Fibroblast of lung (primary cell): ENCODE measurements at regions not wholly inside any gene's neighbourhood (a gene's known extent, or its start where the extent isn't known, plus 50 kb on each side); places are given as distances from the start of the nearest gene placed in this dataset.

Experiments
- DNase-seq, 2 donors: peaks; one replicate each; pipeline versions ENCODE4 v3.0.0 to v3.0.0-alpha.2; 2010; ENCODE audit warnings: low read depth in 2 of 2
- H2AFZ ChIP-seq: 2 replicates; pipeline ENCODE4 v1.5.1; 2012; ENCODE audit warnings: low read length, control low read depth, inconsistent platforms
- H3K27ac ChIP-seq: 2 replicates; pipeline ENCODE4 v1.5.1; 2011; ENCODE audit warnings: low read length, control low read depth; ENCODE audit not compliant: insufficient read depth
- H3K27me3 ChIP-seq: 2 replicates; pipeline ENCODE4 v1.5.1; 2011; ENCODE audit warnings: mild to moderate bottlenecking, low read length; ENCODE audit not compliant: control insufficient read depth, insufficient read depth
- H3K36me3 ChIP-seq: 2 replicates; pipeline ENCODE4 v1.5.1; 2011; ENCODE audit warnings: low read length; ENCODE audit not compliant: control insufficient read depth, insufficient read depth
- H3K4me1 ChIP-seq: 2 replicates; pipeline ENCODE4 v1.5.1; 2011; ENCODE audit warnings: low read length; ENCODE audit not compliant: control insufficient read depth, insufficient read depth; ENCODE audit errors: extremely low read depth
- H3K4me2 ChIP-seq: 2 replicates; pipeline ENCODE4 v1.5.1; 2011; ENCODE audit warnings: low read length, control low read depth; ENCODE audit not compliant: insufficient read depth; ENCODE audit errors: extremely low read depth
- H3K4me3 ChIP-seq, 4 experiments: fragments of 200-600 bp in 1 of 4; sonication (generic) in 1 of 4; replicated peaks in 1 of 4; 2 replicates each; pipeline ENCODE4 v1.5.1; 2011 to 2016; ENCODE audit warnings: low read length in 4 of 4, low read depth in 3 of 4, mild to moderate bottlenecking in 3 of 4, control low read depth in 2 of 4, inconsistent platforms in 1 of 4, mixed read lengths in 1 of 4; ENCODE audit not compliant: insufficient read depth in 1 of 4; ENCODE audit errors: control extremely low read depth in 1 of 4
- H3K79me2 ChIP-seq: 2 replicates; pipeline ENCODE4 v1.5.1; 2012; ENCODE audit warnings: mild to moderate bottlenecking, low read length, inconsistent platforms; ENCODE audit not compliant: control insufficient read depth, insufficient read depth
- H3K9ac ChIP-seq: 2 replicates; pipeline ENCODE4 v1.5.1; 2011; ENCODE audit warnings: mild to moderate bottlenecking, low read length, control low read depth; ENCODE audit not compliant: insufficient read depth
- H3K9me3 ChIP-seq: 2 replicates; pipeline ENCODE4 v1.5.1; 2012; ENCODE audit warnings: low read depth, low read length; ENCODE audit not compliant: control insufficient read depth, insufficient read depth
- H4K20me1 ChIP-seq: 2 replicates; pipeline ENCODE4 v1.5.1; 2011; ENCODE audit warnings: low read length; ENCODE audit not compliant: control insufficient read depth, insufficient read depth; ENCODE audit errors: extremely low read depth
- EZH2 ChIP-seq: IDR thresholded peaks from 2 replicates; pipeline ENCODE4 v1.5.1; 2012; ENCODE audit warnings: low read length, control low read depth, mild to moderate bottlenecking; ENCODE audit errors: missing control alignments
- TF ChIP-seq, protein P1 (sequence below), 2 donors: IDR thresholded peaks in 1 of 2; conservative IDR thresholded peaks in 1 of 2; 1 replicate in 1 of 2; 2 replicates in 1 of 2; pipeline ENCODE4 v1.5.1; 2011 to 2012; ENCODE audit warnings: low read length in 2 of 2, control low read depth in 1 of 2, inconsistent platforms in 1 of 2, low read depth in 1 of 2, mild to moderate bottlenecking in 1 of 2

DNA sequence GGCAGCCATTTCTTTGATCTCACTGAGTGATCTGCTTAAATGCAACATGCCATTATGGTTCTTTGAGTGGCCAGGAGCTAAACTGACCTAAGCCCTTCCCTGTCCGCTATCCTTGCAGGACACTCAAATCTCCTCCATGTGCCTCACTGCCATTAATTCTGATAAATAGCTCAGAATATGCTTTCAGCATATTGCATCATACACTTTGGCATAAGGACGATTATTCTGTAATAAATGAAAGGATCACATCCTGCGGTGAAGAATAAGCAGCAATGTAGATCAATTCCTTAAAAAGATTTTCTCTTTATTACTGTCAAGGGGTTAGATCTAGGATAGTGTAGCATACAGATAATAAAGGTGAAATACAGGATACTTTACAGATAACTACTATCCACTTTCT, 231.8 kb upstream of the CTBP2 start:
- H3K27ac ChIP-seq: no peak overlapping the region
- no peak overlapping the region for H3K9ac ChIP-seq
- H4K20me1 ChIP-seq: no peaks in the 10 kb centered on the region
- H3K4me3 ChIP-seq: no peak overlapping the region
- no peaks in the 10 kb centered on the region for H3K4me1 ChIP-seq
- no peaks in the 10 kb centered on the region for H3K9me3 ChIP-seq
- no peak overlapping the region for H3K4me2 ChIP-seq
- TF ChIP-seq EZH2: no peak
- TF ChIP-seq, protein P1, sequence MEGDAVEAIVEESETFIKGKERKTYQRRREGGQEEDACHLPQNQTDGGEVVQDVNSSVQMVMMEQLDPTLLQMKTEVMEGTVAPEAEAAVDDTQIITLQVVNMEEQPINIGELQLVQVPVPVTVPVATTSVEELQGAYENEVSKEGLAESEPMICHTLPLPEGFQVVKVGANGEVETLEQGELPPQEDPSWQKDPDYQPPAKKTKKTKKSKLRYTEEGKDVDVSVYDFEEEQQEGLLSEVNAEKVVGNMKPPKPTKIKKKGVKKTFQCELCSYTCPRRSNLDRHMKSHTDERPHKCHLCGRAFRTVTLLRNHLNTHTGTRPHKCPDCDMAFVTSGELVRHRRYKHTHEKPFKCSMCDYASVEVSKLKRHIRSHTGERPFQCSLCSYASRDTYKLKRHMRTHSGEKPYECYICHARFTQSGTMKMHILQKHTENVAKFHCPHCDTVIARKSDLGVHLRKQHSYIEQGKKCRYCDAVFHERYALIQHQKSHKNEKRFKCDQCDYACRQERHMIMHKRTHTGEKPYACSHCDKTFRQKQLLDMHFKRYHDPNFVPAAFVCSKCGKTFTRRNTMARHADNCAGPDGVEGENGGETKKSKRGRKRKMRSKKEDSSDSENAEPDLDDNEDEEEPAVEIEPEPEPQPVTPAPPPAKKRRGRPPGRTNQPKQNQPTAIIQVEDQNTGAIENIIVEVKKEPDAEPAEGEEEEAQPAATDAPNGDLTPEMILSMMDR (conservative IDR thresholded peaks at IDR 0.05 in 1 of 2, IDR thresholded peaks at IDR 0.05 in 1 of 2; ENCODE audit: low read depth in 1 of 2, low read length in 2 of 2): no peak
- no peaks in the 10 kb centered on the region for H3K27me3 ChIP-seq
- H3K79me2 ChIP-seq: no peaks in the 10 kb centered on the region
- no peak overlapping the region for H2AFZ ChIP-seq
- DNase-seq: peak in 1 of 2 donors; percentile 42
- H3K36me3 ChIP-seq: no peaks in the 10 kb centered on the region

DNA sequence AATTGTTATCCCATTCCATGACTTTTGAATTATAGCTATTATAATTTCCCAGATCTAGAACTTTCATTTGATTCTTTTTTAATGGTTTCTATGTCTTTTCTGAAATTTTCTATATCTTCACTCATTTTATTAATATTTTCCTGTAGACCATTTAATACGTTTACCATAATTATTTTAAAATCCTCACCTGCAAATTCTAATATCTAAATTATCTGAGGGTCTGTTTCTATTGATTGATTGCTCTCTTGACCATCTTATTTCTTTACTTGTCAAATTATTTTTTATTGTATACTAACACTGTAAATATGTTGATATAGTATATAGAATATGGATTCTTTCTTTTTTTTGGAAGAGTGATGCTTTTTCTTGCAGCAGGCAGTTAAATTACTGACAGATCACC, 229.3 kb upstream of the CTBP2 start:
- H4K20me1 ChIP-seq: no peaks in the 10 kb centered on the region
- no peaks in the 10 kb centered on the region for H3K9me3 ChIP-seq
- H3K4me3 ChIP-seq: no peak overlapping the region
- no peaks in the 10 kb centered on the region for H3K36me3 ChIP-seq
- no peak overlapping the region for H3K4me2 ChIP-seq
- H3K27me3 ChIP-seq: no peaks in the 10 kb centered on the region
- DNase-seq: no peak
- H2AFZ ChIP-seq: no peak overlapping the region
- H3K9ac ChIP-seq: no peak overlapping the region
- TF ChIP-seq EZH2: no peak
- TF ChIP-seq, protein P1 (conservative IDR thresholded peaks at IDR 0.05 in 1 of 2, IDR thresholded peaks at IDR 0.05 in 1 of 2; ENCODE audit: low read depth in 1 of 2, low read length in 2 of 2): no peak
- no peak overlapping the region for H3K27ac ChIP-seq
- no peaks in the 10 kb centered on the region for H3K4me1 ChIP-seq
- H3K79me2 ChIP-seq: no peaks in the 10 kb centered on the region

DNA sequence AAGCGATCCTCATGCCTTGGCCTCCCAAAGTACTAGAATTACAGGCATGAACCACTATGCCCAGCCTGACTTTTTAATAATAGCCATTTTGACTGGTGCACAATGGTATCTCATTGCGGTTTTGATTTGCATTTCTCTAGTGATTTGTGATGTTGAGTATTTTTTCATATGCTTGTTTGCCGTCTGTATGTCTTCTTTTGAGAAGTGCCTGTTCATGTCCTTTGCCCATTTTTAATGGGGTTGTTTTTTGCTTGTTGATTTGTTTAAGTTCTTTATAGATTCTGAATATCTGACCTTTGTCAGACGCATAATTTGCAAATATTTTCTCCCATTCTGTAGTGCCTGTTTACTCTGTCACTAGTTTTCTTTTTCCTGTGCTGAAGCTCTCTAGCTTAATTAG, 219.2 kb upstream of the CTBP2 start:
- H3K4me3 ChIP-seq: no peak overlapping the region
- no peaks in the 10 kb centered on the region for H3K79me2 ChIP-seq
- H3K9me3 ChIP-seq: no peaks in the 10 kb centered on the region
- no peak overlapping the region for H3K27ac ChIP-seq
- H3K9ac ChIP-seq: no peak overlapping the region
- no peak overlapping the region for H3K4me2 ChIP-seq
- no peaks in the 10 kb centered on the region for H3K4me1 ChIP-seq
- no peak for DNase-seq
- no peaks in the 10 kb centered on the region for H4K20me1 ChIP-seq
- no peaks in the 10 kb centered on the region for H3K36me3 ChIP-seq
- TF ChIP-seq, protein P1 (conservative IDR thresholded peaks at IDR 0.05 in 1 of 2, IDR thresholded peaks at IDR 0.05 in 1 of 2; ENCODE audit: low read depth in 1 of 2, low read length in 2 of 2): no peak
- TF ChIP-seq EZH2: no peak
- H3K27me3 ChIP-seq: no peaks in the 10 kb centered on the region
- H2AFZ ChIP-seq: no peak overlapping the region
